BJ (cell line): ENCODE measurements at regions not wholly inside any gene's neighbourhood (a gene's known extent, or its start where the extent isn't known, plus 50 kb on each side); places are given as distances from the start of the nearest gene placed in this dataset.

Experiments
- CTCF ChIA-PET: fragments of 350-600 bp; formaldehyde crosslinking; extraction: SDS; loops from one replicate; lab custom pipeline; 2021; ENCODE audit warnings: antibody characterized with exemption, inconsistent platforms; lab: Yijun Ruan, JAX
- POLR2A ChIA-PET: fragments of 300-600 bp; sonication (Branson Sonifier 250); formaldehyde crosslinking; extraction: SDS; loops from one replicate; lab custom pipeline; 2021; ENCODE audit warnings: antibody characterized with exemption; lab: Charles Lee
- DNase-seq: peaks from one replicate; pipeline ENCODE4 v3.0.0-alpha.2; 2011; ENCODE audit warnings: low read depth
- H3K27me3 ChIP-seq: 2 replicates; pipeline ENCODE4 v1.6.0; 2011; ENCODE audit warnings: low read length; ENCODE audit not compliant: control insufficient read depth, insufficient read depth
- H3K36me3 ChIP-seq: 2 replicates; pipeline ENCODE4 v1.5.1; 2011; ENCODE audit warnings: low read length; ENCODE audit not compliant: control insufficient read depth, insufficient read depth
- H3K4me3 ChIP-seq: 2 replicates; pipeline ENCODE4 v1.5.1; 2011; ENCODE audit warnings: low read depth, mild to moderate bottlenecking, control low read depth, low read length
- CTCF ChIP-seq: IDR thresholded peaks from 2 replicates; pipeline ENCODE4 v1.5.1; 2011; ENCODE audit warnings: low read depth, mild to moderate bottlenecking, control low read depth, inconsistent platforms, low read length, moderate library complexity; ENCODE audit not compliant: insufficient read depth

- Histone ChIP-seq H3K27me3 (no peaks in the 10 kb centered on the region), H3K4me3 (no peak overlapping the region), H3K36me3 (no peaks in the 10 kb centered on the region)
- POLR2A ChIA-PET = no interaction called here
- DNase-seq = no peak
- CTCF ChIA-PET = no interaction called here
- TF ChIP-seq CTCF = no peak
These were observed 52.6 kb upstream of the TRUB1 start for GRCh38 chr10:114885443-114885842.
